Esophagus mucosa (tissue), 1 donor: ENCODE measurements at regions not wholly inside any gene's neighbourhood (a gene's known extent, or its start where the extent isn't known, plus 50 kb on each side); places are given as distances from the start of the nearest gene placed in this dataset.

Experiments
- ATAC-seq: fragments of 200-7000 bp; cut with Tn5 transposase; one replicate; pipeline ENCODE4 v1.9.1; 2020
- donor health status: DM: yes; HTN: yes; CAD: no.

GRCh38 chr5:82839881-82840280, 237.3 kb downstream of the TMEM167A start:
- no peak for ATAC-seq

GRCh38 chr5:82835488-82835887, 241.7 kb downstream of the TMEM167A start:
- ATAC-seq, result no peak

GRCh38 chr5:82834151-82834550, 243.0 kb downstream of the TMEM167A start:
- ATAC-seq, result no peak

GRCh38 chr5:82833277-82833676, 243.9 kb downstream of the TMEM167A start:
- no peak for ATAC-seq

GRCh38 chr5:82832445-82832844, 244.7 kb downstream of the TMEM167A start:
- ATAC-seq, result no peak

- ATAC-seq, result no peak
Measured at GRCh38 chr5:82828211-82828610, 249.0 kb downstream of the TMEM167A start.

GRCh38 chr5:82827651-82828050, 249.5 kb downstream of the TMEM167A start:
- ATAC-seq, result no peak

- ATAC-seq, result no peak
Measured at GRCh38 chr5:82822634-82822927, 254.6 kb downstream of the TMEM167A start.

GRCh38 chr5:82821846-82822633, 255.2 kb downstream of the TMEM167A start:
- ATAC-seq, result no peak

- ATAC-seq, result no peak
Measured at GRCh38 chr5:82820961-82821845, 256.0 kb downstream of the TMEM167A start.

GRCh38 chr5:82820188-82820587, 257.0 kb downstream of the TMEM167A start:
- ATAC-seq, result no peak

GRCh38 chr5:82817897-82818676, 259.1 kb downstream of the TMEM167A start:
- no peak for ATAC-seq

- ATAC-seq, result no peak
Measured at GRCh38 chr5:82816926-82817325, 260.3 kb downstream of the TMEM167A start.

GRCh38 chr5:82815871-82816270, 261.3 kb downstream of the TMEM167A start:
- ATAC-seq, result no peak

GRCh38 chr5:82813861-82814260, 263.3 kb downstream of the TMEM167A start:
- ATAC-seq, result no peak

- ATAC-seq, result no peak
Measured at GRCh38 chr5:82812575-82812974, 264.6 kb downstream of the TMEM167A start.

- ATAC-seq, result no peak
Measured at GRCh38 chr5:82811490-82811889, 265.7 kb downstream of the TMEM167A start.

GRCh38 chr5:82809420-82810143, 267.6 kb downstream of the TMEM167A start:
- no peak for ATAC-seq

GRCh38 chr5:82808960-82809359, 268.2 kb downstream of the TMEM167A start:
- ATAC-seq, result no peak

GRCh38 chr5:82807021-82807420, 270.2 kb downstream of the TMEM167A start:
- ATAC-seq, result no peak

GRCh38 chr5:82806513-82806912, 270.7 kb downstream of the TMEM167A start:
- no peak for ATAC-seq

- no peak for ATAC-seq
Measured at GRCh38 chr5:82804155-82804690, 273.0 kb downstream of the TMEM167A start.
